Non-pigmented ciliary epithelial cell (primary cell): ENCODE measurements at regions not wholly inside any gene's neighbourhood (a gene's known extent, or its start where the extent isn't known, plus 50 kb on each side); places are given as distances from the start of the nearest gene placed in this dataset.

ENCODE experiments used
- DNase-seq: peaks from one replicate; pipeline ENCODE4 v3.0.0-alpha.2; 2010; ENCODE audit warnings: low read depth

DNA sequence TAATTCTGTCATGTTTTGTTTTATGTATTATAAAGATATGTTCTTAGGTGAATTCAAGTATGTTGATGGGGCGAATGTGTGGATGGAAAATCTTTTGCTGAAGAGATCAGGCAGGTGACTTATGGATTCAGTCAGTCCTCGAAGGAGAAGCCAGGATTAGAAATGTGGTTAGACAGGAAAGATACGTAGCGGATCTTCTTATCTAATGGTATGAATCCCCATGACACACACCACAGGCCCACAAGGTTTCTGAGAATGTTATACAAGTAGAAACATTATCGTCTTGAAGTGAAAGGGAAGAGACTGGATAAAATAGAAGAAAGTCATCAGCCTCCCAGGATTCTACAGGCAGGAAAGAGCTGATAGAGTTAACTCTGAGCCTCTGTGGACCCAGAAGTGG, 69.0 kb upstream of the RFXAP start:
- DNase-seq = no peak

DNA sequence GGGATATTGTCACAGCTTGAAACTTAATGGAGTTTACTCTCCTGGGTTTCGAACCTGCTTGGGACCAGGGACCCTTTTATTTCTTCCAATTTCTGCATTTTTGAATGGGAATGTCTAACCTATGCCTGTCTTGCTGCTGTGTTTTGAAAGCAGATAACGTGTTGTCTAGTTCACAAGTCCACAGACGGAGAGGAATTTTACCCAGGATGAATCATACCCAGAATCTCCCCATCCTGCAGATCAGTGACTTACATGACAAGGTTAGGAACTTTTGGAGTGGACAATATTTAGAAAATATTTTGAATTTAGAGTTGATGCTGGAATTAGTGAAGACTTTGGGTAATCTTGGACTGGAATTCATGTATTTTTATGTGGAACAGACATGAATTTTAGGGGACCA, 68.6 kb upstream of the RFXAP start:
- DNase-seq = no peak

DNA sequence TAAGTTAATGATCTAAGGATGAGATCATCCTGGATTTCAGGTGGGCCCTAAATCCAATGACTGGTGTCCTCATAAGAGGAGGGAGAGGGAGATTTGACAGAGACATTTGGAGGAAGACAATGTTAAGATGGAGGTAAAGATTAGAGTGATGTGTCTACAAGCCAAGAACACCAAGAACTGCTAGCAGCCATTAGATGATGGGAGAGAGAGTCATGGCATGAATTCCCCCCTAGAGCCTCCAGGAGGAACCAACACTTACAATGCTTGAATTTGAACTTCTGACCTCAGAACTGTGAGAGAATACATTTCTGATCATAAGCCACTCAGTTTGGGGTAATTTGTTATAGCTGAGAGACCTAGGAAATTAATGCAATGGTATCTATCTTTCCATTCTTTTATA, 68.1 kb upstream of the RFXAP start:
- no peak for DNase-seq

DNA sequence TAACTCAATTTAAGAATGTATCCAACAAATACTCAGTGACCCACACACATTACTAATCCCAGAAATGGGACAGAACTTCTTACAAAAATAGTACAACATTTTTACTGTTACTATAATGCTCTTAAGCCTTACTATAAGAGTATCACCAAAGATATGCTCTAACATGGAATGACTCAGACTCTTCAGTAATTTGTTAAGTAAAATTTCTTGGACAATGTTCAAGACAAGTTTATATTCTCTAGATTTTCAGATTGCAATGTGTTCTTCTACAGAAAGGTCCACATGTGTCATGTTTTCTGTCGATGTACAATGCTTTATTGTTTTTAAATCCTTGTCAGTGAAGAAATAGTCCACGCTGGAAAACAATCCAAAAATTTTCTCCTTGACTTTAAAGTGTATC, 66.3 kb upstream of the RFXAP start:
- DNase-seq = no peak

DNA sequence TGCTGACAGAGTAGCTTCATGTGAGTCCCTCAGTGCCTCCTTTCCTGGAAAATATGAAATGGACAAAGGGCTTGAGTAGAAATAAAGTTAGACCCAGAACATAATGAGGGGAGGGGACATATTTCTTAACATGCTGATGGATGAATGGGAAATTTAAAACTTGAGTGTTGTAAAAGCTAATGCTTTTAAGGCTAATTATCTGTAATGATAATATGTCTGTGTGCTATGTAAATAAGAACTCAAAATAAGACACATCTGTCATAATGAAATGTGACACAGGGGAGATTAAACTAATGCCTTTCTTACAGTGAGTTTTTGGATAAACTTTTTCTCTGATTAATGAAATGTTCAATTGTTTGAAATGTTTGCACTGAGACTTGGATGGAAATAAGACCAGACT, 65.8 kb upstream of the RFXAP start:
- no peak for DNase-seq

DNA sequence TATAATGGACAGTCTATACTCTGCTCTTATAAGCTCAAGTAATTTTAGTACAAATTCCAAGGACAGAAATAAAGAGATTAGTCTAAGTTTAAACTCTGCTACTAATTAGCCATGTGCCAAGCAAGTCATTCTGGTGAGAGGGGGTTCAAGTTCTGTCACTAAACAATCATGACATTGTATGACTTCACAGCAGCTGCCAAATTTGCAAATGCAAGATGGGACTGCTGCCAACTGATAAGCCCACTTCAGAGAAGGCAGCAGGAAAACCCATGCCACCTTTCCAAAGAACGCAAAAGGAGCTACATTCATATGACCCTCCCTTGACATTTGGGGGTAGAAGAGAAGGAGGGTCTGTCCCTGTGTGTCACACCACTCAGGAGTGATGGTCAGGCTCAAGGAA, 60.7 kb upstream of the RFXAP start:
- DNase-seq = no peak

DNA sequence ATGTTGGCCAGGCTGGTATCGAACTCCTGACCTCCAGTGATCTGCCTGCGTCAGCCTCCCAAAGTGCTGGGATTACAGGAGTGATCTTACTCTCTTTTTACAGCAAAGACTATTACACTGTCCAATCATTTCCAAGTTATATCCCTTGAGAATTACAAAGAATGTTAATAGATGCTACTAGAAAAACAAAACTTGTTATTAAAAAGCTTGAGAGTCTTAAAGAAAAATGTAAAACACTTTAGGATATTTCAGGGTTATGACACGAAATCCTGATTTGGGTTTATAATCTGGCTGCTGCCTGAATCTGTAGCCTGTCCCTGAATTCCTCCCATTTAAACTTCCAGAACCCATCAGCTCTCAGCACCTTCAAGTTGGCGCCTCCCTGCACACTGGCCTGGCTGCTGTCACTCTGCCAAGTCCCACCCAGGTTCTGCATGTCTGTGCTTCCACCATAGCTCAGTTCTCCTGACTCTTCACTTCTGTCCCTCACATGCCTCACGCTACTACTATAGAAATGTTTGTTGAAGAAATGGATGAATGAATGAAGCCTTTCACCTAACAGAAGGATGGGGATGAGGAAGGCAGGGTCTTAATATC, 55.8 kb upstream of the RFXAP start:
- no peak for DNase-seq

DNA sequence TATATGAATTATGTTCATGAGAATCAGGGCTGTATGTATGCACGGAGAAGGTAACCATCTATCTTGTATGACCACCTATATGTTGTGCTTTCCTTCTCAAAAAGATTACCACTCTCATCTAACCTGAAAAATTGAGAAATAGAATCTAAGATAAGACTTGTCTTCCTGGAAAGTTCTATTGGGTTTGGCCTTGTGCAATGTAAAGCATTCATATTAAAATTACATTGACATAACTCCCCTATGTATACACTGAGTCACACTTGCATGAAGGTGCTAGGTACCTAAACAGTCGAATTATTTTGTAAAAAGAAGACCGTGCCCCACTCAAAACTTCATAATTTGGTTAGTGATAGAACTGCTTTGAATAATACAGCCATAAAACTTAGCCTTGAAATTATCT, 54.5 kb upstream of the RFXAP start:
- no peak for DNase-seq

DNA sequence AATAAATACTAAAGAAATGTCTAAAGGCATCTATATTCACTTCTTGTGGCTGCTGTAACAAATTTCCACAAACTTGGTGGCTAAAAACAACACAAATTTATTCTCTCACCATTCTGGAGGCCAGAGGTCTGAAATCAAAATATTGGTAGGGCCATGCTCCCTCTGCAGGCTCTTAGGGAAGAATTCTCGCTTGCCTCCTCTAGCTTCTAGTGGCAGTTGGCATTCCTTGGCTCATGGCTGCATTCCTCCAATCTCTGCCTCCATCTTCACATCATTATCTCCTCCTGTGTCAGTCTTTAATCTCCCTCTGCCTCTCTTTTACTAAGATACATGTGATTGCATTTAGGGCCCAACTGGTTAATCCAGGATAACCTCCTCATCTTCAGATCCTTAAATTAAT, 54.1 kb upstream of the RFXAP start:
- DNase-seq = no peak

DNA sequence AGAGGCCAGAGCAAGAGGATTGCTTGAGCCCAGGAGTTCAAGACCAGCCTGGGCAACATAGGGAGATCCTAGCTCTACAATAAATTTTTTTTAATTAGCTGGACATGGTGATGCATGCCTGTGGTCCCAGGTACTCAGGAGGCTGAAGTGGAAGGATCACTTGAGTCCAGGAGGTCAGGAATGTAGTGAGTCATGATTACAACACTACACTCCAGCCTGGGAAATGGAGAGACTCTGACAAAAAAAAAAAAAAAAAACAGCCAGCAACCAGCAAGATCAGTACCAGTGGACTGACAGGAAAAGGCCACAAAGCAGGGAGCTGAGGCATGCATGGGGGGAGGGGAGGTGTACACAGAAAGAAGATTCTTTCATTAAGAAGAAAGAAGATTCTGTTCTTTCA, 52.7 kb upstream of the RFXAP start:
- DNase-seq = peak; percentile 55

DNA sequence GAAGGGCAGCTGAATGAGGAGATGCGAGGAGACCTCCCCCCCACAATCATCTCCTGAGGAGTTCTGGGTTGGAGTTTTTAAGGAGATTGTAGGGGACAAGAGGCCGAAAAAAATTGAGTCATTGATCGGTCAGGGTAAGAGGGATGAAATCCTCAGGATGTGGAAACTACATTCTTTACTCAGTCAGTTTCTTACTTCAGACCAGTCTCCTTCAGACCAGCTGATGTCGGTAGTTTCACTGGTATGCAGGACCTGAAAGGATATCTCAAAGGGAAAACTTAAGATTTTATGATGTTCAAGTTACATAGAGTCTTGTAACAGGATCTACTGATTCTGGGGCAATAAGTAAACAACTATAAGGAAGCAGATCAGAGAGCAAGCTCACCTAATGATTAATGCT, 51.7 kb upstream of the RFXAP start:
- DNase-seq = no peak

DNA sequence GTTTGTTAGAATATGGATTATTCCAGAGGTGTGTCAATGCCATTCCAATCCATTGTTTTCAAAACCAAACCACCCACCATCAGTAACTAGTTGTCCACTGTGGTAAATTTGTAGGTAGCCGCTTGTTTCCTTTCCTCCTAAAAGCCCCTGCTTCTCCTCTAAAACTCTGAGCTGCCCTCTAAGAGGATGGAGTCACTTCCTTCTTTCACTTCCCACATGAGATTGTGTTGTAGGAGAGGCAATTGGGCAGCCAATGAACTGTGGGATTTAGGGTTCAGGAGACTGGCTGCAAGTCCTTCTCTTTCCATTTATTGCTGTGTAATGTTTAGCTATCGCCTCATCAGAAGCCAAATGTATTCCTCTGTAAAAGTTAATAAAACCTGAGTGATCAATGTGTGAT, 49.9 kb upstream of the RFXAP start:
- DNase-seq = no peak
